Stomach (tissue), 4 donors: ENCODE measurements at regions not wholly inside any gene's neighbourhood (a gene's known extent, or its start where the extent isn't known, plus 50 kb on each side); places are given as distances from the start of the nearest gene placed in this dataset.

Source experiments
- CTCF ChIP-seq, 7 experiments: fragments of 450-650 bp in 4 of 7; fragments of 200-600 bp in 3 of 7; sonication (generic) in 3 of 7; IDR thresholded peaks; one replicate each; pipeline ENCODE4 v1.5.1; 2016 to 2019; ENCODE audit warnings: antibody characterized with exemption in 7 of 7, control low read depth in 2 of 7, mild to moderate bottlenecking in 1 of 7
- EP300 ChIP-seq: sonication (generic); formaldehyde crosslinking; IDR thresholded peaks from one replicate; pipeline ENCODE4 v1.6.1; 2017; ENCODE audit warnings: antibody characterized with exemption
- POLR2A ChIP-seq, 4 donors: fragments of 450-650 bp; IDR thresholded peaks; one replicate each; pipeline ENCODE4 v1.6.1; 2016; ENCODE audit warnings: antibody characterized with exemption in 4 of 4, control low read depth in 2 of 4, mild to moderate bottlenecking in 1 of 4, moderate library complexity in 1 of 4

GRCh38 chr6:1513215-1513780 is 96.4 kb upstream of the FOXC1 start:
- TF ChIP-seq CTCF (IDR thresholded peaks at IDR 0.05) = no peak
- TF ChIP-seq POLR2A (IDR thresholded peaks at IDR 0.05) = no peak
- TF ChIP-seq EP300 = no peak
